SU-DHL-6 (cell line): ENCODE measurements at regions not wholly inside any gene's neighbourhood (a gene's known extent, or its start where the extent isn't known, plus 50 kb on each side); places are given as distances from the start of the nearest gene placed in this dataset.

Source experiments
- CTCF ChIP-seq: fragments of 200-600 bp; sonication (generic); IDR thresholded peaks from one replicate; pipeline ENCODE4 v1.5.1; 2017; ENCODE audit warnings: antibody characterized with exemption, mild to moderate bottlenecking, low read length, moderate library complexity; ENCODE audit not compliant: insufficient read depth, poor library complexity, severe bottlenecking
- EZH2phosphoT487 ChIP-seq: fragments of 200-600 bp; sonication (generic), shearing (Covaris generic); conservative IDR thresholded peaks from 2 replicates; pipeline ENCODE4 v1.6.1; 2018; ENCODE audit warnings: mild to moderate bottlenecking, antibody characterized with exemption, low read length, moderate library complexity, mixed read lengths

- TF ChIP-seq CTCF (no peak), EZH2phosphoT487 (no peak)
These were observed 73.0 kb upstream of the NRSN1 start for GRCh38 chr6:24053057-24053456.
